HG02623 (cell line): ENCODE measurements at regions not wholly inside any gene's neighbourhood (a gene's known extent, or its start where the extent isn't known, plus 50 kb on each side); places are given as distances from the start of the nearest gene placed in this dataset.
"Not testable (repeated sequence)": the region's sequence is repeated elsewhere in the genome, so short reads cannot be mapped to it uniquely, and the experiment has no call there.

Source experiments
- ATAC-seq: cut with Tn5 transposase; IDR thresholded peaks from one replicate; pipeline ENCODE4 v1.9.1; 2021; ENCODE audit warnings: moderate library complexity; ENCODE audit not compliant: unreplicated experiment

DNA sequence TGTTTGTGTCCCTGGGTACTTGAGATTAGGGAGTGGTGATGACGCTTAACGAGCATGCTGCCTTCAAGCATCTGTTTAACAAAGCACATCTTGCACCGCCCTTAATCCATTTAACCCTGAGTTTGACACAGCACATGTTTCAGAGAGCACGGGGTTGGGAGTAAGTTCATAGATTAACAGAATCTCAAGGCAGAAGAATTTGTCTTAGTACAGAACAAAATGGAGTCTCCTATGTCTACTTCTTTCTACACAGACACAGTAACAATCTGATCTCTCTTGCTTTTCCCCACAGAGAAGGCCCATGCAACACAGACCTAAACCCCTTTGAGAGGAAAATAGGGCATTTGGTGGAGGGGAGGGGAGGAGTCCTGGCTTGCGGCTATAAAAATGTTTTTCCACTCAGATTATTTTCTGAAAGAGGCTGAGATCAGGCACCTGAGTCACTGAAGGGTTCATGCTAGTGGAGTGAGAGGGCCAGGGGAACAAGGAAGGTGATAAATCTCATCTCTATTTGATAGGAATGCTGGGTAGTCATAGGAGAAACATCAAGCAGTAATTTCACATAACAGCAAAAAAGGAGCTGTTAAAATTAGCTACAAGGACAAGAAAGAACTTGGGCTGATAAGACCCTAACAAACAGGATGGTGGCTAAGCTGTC lies 136.9 kb downstream of the OR2B2 start:
- not testable (repeated sequence) for ATAC-seq

DNA sequence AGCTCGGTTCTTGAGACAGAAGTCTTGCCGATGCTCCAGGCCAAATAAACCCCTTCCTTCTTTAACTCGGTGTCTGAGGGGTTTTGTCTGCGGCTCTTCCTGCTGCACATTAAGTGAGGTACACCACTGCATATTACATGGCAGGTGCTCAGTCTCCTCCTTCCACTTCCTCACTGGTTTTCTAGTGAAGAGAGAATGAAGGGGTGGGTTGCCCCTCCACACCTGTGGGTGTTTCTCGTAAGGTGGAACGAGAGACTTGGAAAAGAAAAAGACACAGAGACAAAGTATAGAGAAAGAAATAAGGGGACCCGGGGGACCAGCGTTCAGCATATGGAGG lies 138.0 kb downstream of the OR2B2 start:
- ATAC-seq: not testable (repeated sequence)

DNA sequence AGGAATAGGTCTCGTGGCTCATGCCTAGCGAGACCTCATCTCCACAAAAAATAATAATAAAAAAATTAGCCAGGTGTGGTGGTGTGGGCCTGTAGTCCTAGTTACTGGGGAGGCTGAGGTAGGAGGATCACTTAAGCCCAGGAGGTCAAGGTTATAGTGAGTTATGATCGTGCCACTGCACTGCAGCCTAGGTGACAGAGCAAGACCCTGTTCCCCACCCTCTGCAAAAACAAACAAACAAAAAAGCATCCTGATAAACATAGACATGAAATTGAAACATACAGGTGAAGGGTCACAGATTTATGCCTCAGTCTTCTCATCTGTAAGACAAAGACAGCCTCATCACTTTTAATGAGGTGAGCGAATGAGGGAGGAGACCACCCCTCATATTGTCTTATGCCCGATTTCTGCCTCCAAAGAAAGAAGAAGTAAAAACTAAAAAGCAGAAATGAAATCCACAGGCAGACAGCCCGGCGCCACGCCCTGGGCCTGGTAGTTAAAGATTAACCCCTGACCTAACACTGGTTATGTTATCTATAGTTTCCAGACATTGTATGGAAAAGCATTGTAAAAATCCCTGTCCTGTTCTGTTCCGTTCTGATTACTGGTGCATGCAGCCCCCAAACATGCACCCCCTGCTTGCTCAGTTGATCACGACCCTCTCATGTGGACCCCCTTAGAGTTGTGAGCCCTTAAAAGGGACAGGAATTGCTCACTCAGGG lies 138.5 kb downstream of the OR2B2 start:
- ATAC-seq: not testable (repeated sequence)

DNA sequence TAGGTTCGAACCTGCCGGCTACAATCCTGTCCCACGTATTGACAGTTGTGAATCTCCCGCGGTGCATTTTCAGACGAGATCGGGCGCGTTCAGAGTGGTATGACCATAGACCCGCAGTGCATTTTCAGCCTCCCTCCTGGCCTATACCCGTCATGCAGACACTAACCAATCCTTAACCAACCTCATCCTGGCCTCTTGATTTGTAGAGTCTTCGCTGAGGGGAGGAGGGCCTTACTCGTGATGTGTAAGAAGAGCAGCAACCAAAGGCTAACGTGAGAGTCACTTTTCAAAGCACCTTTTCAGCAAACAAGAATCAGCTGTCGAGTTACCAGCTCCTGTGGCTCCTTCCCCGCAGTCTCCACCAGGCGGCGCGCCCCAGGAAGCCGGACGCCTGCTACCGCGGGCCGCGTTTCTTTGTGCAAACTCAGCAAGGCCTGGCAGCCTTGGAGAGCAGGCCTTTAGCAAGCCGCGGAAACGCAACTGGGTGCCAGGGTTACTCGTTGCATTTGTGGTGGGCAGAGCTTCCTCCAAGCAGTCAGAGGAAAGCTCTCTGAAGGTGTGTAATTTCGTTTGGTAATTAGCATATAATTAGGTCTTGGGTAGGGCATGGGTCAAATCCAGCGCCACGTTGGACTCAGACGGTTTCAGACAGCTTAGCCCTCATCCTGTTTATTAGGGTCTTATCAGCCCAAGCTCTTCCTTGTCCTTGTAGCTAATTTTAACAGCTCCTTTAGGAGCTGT lies 139.8 kb downstream of the OR2B2 start:
- peak; percentile 66 for ATAC-seq

DNA sequence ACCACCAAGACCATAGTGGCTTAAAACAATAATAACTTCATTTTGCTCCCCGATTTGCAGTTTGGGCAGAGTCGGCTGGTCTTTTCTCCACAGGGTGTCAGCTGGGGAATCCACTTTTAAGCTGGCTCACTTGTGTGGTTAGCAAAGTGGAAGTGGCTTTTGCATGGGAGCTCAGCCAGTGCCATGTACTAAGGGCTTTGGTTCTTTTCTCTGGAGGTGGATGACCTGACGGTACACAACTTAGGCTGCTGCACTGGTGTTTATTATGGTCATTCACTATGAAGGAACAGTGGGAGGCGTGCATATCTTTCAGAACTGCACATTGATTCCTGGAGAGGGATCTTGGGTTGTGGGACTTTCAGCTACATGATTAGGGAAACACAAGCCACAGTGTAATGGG lies 141.0 kb downstream of the OR2B2 start:
- ATAC-seq: no peak

DNA sequence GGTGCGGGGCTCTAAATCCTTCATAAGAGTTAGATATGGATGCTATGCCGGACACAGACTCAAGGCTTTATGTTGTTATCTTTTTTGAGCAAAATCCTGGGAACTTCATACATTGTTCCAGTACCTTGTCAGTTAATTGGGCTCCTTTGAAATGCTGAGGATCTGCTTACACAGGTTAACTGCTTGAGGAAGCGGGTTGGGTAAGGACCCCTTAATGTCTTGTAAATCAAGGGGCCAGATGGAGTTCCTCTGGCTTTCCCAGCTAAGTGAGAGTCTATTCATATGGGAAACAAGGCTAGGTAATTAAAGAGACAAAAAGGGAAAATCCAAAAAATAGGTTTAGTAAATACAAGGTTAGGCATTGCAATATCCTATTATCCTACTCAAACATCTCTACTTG lies 141.5 kb downstream of the OR2B2 start:
- no peak for ATAC-seq

DNA sequence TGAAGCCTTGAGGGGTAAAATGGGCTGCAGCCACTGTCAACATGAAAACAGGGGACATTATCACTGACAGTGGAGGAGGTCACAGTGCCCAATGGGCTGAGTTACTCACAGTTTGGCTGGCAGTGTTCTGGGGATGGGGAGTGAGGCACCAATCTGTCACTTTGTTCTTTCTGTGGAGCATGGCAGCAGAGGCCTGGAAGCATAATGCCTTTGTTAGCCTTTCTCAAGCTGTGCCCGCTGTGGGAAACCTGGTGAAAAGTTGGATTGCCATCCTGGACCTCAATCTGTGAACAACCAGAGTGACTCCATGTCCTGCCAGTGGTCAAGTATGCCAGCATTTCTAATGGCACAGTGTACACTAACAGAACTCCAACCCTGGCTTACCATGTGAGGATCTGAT lies 143.6 kb downstream of the OR2B2 start:
- ATAC-seq: no peak

DNA sequence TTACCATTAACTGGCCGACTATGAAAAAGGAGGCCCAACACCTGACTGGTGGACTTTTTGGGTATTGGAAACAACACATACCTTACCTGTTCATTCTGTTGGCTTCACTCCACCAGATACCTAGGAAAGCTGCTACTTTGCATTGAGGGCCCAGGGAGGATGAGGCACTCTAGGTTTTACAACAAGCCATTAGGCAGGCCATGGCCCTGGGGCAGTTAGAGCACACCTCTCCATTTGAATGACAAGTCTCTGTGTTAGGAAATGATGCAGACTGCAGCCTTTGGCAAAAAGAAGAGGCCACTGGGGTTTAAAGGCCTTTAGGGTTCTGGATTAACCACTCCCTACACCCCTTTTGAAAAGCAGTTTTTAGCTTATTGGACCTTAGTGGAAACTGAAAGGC lies 144.3 kb downstream of the OR2B2 start:
- no peak for ATAC-seq

DNA sequence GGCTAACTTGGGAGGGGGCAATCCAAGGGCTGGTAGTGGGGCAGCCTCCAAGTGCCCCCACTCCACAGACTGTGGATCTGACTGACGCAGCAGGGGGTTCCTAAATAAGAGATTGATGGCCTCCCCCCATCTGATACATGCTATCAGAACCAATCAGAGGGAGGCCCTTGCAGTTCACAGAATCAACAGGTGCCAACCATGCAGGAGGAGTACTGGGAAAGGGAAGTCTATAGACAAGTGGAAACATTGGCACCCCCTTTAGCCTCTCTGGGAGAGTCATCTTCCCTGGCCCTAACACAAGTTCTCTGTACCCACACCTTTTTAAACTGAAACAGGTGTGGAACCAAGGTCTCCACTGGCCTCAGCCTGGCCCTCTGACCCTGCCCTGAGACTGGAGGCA lies 145.8 kb downstream of the OR2B2 start:
- no peak for ATAC-seq

DNA sequence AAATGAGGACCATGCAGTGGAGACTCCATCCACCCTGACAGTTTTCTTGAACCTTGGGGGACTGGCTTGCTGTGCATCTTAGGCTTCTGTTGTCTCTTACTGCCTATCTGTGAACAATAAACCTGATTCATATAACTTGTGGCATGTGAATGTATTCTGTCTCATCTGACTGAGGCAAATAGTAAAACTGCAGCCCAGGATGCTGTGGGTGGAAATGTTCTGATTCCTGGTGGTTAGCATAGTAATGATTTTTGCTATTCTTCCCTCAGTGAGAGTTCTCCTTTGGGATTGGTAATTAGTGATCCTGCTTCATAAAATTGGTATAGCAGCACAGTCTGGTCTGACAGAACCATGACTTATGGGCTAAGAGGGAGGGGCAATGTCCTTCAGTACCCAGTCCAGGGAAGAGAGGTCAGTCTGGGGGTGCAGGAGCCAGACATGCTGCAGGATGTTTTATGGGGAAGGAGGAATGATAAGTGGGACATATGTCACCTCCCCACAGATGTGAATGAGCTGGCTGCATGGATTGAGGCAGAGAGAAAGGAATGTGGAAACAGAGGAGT lies 147.1 kb downstream of the OR2B2 start:
- no peak for ATAC-seq

DNA sequence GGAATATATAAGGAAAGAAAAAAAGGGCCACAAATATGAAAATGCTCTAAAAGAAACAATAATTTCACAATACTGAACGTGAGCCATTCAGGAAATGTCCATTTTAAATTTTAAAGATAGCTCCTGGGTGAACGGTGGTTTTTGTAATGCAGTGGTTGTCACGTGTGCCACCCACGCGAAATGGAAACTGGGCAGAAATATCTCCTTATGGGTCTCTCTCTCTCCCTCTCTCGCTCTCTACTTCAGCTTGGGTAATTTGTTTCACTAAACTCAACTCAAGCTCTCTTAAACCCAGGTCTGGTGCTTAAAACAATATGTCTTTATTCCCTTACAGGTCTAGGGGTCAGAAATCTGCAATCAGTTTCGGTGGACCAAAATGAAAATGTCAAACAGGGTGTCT lies 150.8 kb downstream of the OR2B2 start:
- ATAC-seq: no peak

DNA sequence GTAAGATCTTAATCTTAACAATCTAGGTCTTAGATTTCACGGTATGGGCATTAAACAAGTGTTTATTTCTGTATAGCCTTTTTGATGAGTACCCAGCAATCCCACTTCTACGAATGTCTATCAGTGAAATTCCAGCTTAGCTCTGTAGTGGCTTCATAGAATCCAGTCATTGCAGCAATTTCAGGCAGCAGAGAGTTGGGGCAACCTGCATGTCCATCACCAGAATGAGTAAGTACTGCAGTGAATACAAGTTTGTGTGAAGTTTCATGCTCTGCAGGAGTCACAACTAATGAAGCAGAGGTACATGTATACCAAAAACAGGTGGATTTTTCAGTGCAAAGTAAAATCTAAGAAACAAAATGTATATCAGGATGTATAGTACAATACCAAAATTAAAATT lies 151.7 kb downstream of the OR2B2 start:
- no peak for ATAC-seq

DNA sequence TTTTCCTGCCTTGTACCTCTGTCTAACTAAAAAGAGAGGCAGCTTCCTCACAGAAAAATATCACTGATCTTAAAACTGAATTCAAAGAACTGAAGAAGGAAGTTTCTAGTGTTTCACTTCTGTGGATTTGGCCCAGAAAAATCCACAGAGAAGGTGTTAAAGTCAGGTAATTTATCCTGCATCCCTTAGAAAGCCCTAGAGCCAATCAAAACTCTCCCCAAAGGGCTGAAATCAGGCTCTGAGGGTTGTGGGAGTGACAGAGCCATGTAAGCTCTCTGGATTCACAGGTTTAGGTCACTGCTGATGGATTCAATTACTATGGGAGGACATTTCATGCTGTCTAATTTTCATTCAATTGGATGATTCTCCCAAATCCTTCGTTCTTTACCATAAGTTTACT lies 152.3 kb downstream of the OR2B2 start:
- no peak for ATAC-seq

DNA sequence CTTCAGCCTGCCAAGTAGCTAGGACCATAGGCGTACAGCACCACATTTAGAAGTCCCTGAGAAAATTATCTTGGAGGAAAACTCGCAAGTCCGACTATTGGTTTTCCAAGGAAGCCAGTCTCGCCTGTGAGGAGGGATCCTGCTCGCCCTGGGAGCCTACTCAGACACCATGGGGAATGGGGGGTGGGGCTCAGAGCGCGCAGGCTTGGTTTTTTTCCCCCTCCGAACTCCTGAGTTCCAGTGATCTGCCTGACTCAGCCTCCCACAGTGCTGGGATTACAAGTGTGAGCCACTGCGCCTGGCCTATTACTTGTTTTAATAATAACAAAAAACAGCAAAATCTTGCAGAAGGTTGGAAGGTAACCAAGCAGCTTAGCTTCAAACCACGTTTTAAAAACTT lies 153.7 kb downstream of the OR2B2 start:
- no peak for ATAC-seq

DNA sequence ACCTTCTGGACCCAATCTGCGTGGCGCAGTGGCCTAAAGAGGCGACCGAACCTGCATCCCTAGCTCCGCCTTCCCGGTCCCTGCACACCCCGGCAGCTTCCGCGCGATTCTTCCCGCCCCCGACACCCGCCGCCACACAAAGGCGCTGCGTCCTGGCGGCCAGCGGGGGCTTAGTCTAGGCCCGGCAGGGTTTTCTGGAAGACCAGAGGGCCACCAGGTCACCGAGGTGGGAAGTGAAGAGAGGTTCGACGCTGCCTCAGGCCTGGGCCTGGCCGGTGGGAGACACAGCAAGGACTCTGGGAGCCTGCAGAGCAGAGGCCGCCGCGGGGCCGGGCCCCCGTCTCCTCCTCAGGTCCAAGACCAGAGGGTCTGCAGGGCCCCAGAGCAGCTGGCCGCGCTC lies 154.9 kb downstream of the OR2B2 start:
- no peak for ATAC-seq

DNA sequence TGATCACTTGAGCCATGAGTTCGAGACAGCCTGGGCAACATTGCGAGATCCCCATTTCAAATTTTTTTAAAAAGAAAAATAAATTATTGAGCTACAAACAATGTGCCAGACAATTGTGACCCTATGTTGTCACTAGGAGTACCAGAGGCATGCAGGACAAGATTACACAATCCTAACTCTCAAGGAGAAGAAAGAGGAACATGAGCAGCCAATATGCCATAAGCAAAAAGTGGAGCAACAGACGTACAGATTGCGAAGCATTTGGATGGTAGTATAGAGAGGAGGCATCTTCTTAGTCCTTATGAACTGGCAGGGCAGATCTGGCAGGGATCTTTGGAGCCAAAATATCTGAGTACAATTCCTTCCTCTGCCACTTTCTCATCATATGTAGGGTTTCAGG lies 156.4 kb downstream of the OR2B2 start:
- ATAC-seq: no peak

DNA sequence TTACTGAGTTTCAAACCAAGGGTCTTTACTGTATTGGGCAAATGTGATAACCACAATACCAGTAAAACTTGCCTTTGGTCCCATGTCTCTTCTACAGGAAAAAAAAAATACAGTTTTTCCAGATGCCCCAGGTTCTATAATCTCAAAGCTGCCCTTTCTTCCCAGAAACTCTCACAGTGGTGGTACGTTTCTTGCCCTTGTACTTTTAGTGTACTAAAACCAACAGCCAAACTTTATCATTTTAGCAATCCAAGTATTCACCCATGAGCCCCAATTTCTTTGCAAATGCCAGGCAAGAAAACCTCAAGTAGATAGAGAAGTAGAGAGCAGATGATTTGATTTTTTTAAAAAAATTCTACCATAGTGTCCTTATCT lies 157.8 kb downstream of the OR2B2 start:
- no peak for ATAC-seq

DNA sequence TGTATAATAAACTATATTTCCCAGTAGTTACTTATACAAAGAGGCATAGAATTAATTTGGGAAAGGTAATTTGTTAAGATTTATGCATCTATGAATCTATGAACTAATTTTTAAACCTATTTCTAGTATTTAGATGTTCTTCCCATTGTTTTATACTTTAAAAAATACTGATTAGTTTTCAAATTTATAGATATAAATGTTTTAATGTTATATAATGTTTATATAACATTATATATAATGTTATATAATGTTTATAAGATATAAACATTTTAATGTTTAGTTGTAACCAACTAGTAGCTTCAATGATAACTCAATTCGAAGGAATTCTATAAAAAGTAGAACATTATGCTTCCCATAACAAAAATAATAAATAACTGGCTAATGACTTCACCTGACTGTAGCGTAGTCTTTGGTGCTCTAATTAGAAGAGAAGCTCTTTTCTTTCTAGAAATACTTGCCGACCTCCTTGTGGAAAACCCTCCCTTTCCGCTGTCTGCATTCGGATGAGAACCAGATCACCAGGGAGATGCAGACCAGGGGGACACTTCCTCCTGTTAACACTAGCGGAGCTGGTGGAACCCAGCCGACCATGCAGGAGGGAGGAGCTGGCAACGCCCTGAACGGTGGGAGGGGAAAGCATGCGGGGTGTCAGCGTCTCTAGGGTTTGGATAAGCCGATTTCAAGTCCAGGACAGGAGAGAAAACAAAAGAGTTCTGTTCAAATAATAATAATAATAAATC lies 158.4 kb downstream of the OR2B2 start:
- ATAC-seq: peak; percentile 52

DNA sequence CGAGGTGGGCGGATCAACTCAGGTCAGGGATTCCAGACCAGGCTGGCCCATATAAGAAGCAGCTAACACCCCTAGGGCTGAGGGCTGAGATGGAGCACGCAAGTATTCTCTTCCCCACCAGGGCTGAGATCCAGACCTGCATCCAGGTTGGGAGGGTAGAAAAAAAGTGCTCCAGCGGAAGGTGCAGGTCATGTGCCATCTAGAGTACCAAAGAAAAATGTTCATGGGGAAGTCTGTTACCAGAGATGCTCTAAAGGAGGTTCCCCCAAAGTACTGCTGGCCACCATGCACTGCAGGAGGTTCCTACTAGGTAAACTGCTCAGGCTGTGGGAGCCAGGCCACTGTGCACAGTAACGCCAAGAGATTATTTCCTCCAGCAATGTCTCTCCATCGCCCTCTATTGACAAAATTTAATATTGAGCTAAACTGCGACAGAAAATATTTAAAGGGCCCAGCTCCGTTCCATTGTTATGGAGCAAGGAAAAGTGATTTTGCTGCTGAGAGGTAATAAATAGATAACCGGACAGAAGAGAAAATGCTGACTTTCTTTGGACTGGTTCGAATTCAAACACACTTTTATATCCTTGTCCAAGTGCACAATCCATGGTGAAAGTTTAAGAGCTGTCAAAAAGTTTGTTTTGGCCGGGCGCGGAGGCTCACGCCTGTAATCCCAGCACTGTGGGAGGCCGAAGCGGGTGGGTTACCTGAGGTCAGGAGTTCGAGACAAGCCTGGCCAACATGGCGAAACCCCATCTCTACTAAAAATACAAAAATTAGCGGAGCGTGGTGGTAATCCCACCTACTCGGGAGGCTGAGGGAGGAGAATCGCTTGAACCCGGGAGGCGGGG lies 159.9 kb downstream of the OR2B2 start:
- ATAC-seq: peak; percentile 44

DNA sequence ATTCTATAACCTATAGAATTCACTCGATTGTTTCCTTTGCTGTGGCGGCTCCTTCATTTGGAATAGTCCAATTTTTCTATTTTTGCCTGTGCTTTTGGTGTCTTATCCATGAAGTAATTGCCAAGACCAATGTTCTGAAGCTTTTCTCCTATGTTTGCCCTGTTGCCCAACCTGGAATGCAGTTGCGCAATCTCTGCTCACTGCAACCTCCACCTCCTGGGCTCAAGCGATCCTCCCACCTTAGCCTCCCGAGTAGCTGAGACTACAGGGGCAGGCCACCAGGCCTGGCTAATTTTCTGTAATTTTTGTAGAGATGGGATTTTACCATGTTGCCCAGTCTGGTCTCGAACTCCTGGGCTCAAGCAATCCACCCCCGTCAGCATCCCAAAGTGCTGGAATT lies 163.5 kb downstream of the OR2B2 start:
- no peak for ATAC-seq
